Activated naive CD8-positive, alpha-beta T cell treated with anti-CD3 and anti-CD28 coated beads, Interleukin-2, amount 50 U/mL, for 16 hours (primary cell): ENCODE measurements at regions not wholly inside any gene's neighbourhood (a gene's known extent, or its start where the extent isn't known, plus 50 kb on each side); places are given as distances from the start of the nearest gene placed in this dataset.

Experiments used
- DNase-seq: peaks from one replicate; pipeline ENCODE4 v3.0.0-alpha.2; 2020; ENCODE audit warnings: low read depth, low spot score

GRCh38 chr2:161102770-161103450 is 57.3 kb upstream of the TANK start:
- no peak for DNase-seq

DNA sequence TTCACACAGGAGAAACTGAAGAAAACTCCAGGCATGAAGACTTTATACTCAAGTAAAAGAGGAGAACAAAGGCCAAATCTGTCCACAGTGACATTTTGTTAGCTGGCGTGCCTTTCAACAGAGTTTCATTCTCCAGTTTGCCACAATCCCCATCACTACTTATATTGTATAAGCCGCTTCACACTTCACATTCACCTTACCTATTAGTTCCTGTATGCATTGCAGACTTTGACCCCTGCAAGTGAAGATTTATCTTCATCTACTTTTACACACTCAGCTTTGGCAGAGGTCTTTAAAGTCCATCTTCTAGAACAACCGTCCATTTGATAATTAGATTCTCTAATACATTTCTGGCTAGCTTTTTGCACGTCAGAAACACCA is 56.8 kb upstream of the TANK start:
- DNase-seq, result no peak

GRCh38 chr2:161104054-161104553 is 56.1 kb upstream of the TANK start:
- DNase-seq, result no peak

DNA sequence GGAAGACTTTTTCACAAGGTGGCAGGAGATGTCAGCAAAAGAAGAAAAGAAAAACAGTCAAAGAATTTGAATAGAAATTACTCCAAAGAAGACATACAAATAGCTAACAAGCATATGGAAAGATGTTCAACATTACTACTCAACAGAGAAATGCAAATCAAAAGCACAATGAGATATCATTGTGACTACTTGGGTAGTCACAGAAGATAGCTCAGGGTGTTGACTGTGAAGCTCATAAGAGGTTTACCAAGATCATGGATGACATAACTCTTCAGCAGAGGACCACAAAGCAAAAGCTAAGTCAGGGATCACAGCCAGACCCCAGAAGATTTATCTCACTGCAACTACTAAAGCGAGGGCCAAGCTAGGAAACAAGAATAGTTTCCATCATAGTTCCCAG is 53.0 kb upstream of the TANK start:
- no peak for DNase-seq
